HG03460 (cell line): ENCODE measurements at regions not wholly inside any gene's neighbourhood (a gene's known extent, or its start where the extent isn't known, plus 50 kb on each side); places are given as distances from the start of the nearest gene placed in this dataset.
"Not testable (repeated sequence)": the region's sequence is repeated elsewhere in the genome, so short reads cannot be mapped to it uniquely, and the experiment has no call there.

ENCODE experiments used
- ATAC-seq: cut with Tn5 transposase; IDR thresholded peaks from one replicate; pipeline ENCODE4 v1.9.1; 2021; ENCODE audit not compliant: unreplicated experiment

DNA sequence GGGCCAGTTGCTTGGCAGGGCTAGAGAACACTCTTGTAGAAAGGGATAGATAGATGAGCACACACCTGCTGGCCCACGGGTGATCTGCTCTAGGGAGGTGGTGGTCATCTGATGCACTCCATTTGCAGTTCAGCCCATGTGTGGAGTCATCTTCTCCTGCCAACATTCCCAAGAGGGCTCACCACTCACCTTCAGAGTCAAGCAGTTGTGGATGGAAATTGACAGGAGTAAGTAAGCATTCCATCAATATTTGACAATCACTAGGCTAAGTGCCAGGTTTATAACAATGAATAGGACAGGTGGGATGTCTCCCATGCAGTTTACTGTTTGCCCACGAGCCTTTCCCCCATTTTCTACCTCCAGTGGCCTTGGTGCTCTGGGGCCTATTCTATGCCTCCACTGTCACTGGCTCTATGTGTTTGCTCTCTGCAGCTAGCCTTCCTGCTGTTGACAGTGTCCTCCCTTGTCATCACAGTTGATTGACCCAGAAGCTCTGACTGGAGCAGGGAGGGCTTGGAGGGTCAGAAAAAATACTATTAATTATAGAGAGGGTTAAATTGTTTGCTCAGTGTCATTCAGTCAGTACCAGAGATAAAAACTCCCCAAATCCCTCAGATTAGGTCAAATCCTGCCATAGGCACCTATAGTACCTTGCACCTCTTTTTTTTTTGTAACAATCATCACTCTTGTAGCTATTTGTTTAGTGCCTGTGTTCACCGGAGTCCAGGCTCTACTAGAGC lies 134.6 kb upstream of the PZP start:
- no peak for ATAC-seq

DNA sequence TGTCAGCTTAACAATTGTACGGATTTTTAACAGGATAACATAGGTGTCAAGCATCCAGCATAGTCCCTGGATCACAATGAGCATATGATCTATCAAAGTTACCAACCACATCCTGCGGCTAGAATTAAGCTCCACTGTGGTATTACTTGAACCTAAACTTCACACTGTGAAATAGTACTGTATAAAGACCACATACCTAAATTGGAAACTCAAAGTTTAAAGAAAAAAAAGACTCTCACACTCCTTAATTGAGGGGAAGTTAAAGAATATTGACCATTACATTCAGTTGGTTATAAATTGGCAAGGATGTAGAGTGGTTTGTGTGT lies 133.0 kb upstream of the PZP start:
- ATAC-seq, result no peak

GRCh38 chr12:9340422-9341259 lies 132.4 kb upstream of the PZP start:
- ATAC-seq, result no peak

DNA sequence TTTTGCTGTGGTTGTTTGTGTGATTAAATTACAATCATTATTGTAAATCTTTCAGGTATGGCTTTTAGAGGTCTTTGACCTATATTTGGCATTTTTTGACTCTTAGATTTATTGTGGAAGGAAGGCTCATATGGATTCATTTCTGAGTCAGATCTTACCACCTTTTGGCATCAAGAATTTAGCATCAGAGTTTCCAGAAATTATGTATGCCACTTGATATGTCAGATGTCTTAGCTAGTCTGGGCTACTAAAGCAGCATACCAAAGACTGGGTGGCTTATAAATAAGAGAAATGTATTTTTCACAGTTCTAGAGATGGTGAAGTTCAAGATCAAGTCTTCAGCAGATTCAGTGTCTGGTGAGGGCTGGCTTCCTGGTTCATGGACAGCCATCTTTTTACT lies 129.5 kb upstream of the PZP start:
- ATAC-seq, result no peak

DNA sequence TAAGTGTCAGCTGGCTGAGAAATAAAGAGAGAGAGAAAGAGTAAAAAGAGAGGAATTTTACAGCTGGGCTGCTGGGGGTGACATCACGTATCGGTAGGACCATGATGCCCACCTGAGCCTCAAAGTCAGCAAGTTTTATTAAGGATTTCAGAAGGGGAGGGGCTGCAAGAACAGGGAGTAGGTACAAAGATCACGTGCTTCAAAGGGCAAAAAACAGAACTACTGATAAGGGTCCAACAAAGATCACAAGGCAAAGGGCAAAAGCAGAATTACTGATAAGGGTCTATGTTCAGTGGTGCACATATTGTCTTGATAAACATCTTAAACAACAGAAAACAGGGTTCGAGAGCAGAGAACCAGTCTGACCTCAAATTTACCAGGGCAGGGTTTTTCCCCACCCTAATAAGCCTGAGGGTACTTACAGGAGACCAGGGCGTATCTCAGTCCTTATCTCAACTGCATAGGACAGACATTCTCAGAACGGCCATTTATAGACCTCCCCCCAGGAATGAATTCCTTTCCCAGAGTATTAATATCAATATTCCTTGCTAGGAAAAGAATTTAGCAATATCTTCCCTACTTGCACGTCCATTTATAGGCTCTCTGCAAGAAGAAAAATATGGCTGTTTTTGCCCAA lies 128.3 kb upstream of the PZP start:
- not testable (repeated sequence) for ATAC-seq

GRCh38 chr12:9335867-9336266 lies 127.7 kb upstream of the PZP start:
- ATAC-seq, result no peak

DNA sequence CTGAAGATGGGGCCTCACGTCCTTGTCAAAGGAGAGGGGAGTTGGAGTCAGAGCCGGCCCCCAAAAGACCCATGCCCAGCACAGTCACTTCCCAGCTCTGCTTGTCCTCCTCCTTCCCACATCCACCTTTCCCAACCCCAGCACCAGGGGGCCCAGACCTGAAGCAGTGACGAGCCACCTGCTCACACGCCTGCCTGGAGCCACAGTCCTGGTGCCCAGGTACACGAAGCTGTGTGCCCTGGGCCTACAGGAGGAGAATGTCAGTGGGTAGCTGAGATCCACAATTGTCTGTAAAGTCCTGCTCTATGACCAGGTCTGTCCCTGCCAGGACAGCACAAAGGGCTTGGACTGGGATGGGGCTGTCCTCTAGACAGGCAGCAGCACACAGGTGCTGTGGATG lies 126.8 kb upstream of the PZP start:
- ATAC-seq, result no peak

- no peak for ATAC-seq
Measured at GRCh38 chr12:9334041-9334692, 126.0 kb upstream of the PZP start.

DNA sequence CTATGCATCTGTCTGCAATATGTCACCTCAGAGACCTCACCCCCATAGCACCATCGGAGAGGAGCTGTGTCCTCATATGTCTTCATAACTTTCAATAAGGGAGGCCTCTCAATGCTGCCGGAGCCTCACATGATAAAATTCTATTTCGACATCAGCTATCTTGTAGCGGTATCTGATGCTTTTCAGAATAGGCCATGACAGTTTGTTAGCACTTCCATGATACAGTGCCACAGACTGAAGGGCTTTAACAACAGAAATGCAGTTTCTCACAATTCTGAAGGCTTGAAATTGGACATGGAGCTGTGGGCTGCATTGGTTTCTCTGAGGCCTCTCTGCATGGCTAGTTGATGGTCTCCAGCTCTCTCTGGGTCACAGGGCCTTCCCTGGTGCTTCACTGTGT lies 125.0 kb upstream of the PZP start:
- ATAC-seq, result no peak

GRCh38 chr12:9332564-9332963 lies 124.4 kb upstream of the PZP start:
- no peak for ATAC-seq

DNA sequence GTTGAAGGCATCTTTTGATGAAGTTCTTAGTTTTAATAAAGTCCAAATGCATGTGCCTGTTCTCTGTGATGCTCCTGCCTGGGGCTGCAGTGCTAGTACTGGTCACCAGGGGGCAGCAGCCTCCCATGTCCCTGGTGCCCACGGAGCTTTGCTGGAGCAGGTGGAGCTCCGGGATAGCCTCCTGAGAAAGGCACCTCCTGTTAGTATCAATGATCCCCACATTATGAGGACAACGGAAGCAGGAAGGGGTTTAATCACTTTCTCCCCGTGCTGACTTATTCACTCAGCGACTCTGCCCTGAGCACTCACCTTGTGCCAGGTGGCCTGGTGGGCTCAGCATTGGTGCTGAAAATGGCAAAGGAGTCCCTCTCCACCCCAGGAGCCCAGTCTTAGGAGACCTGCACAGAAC lies 123.0 kb upstream of the PZP start:
- ATAC-seq, result no peak

DNA sequence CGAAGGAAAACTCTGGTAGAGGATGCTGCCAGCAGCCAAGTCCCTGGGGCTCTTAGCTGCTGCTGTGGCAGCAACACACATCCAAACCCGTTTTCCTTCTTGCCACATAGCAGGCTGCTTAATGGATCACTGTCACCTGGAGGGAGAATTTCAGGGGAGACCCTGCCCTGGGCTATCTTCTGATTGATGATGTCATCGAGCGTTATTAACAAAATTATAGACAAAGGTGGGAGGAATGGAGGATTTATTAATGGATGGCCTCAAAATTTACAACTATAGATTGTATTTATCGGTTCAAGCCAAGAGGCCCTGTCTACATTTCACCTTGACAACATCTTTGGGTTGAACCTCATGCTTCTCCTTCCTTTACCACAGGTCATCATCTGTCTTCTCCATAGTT lies 120.8 kb upstream of the PZP start:
- no peak for ATAC-seq

DNA sequence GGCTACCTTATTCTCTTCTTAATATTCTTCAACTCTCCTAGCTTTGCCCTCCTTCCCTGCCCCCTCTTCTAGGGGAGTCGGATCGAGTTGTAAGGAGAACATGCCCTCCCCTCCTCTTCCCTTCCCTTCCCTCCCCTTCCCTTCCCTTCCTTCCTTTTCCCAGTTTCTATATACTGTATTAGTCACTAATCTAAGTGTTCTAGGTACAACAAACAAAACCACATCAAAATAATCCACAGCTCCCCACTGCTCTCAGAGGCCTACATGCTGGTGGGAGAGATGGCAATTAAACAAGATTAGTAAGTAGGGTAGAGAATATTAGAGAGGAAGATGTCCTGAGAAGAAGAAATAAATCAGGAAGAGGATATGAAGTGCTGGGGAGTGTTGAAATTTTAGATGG lies 119.9 kb upstream of the PZP start:
- no peak for ATAC-seq

- ATAC-seq, result no peak
Measured at GRCh38 chr12:9327320-9327719, 119.1 kb upstream of the PZP start.

DNA sequence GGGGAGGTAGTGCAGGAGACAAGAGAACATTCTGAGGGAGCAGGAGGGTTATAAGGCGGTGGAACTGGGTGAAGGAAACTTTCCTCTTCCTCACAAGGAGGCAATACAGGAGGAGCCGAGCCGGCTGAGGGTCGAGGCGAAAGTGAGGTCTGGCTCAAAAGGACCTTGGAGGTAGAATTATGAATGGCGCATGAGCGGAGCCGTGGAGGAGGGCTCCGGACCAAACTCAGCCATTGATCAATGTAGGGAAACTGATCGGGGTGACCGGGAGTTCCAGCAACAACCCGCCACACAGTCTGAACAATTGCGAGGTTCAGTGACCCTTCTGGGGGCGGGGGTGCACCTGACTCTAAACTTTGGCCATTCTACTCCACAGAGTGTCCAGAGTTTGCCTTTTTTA lies 118.7 kb upstream of the PZP start:
- ATAC-seq, result not testable (repeated sequence)

GRCh38 chr12:9326085-9326484 lies 117.9 kb upstream of the PZP start:
- no peak for ATAC-seq

- ATAC-seq, result no peak
Measured at GRCh38 chr12:9325471-9325870, 117.3 kb upstream of the PZP start.

DNA sequence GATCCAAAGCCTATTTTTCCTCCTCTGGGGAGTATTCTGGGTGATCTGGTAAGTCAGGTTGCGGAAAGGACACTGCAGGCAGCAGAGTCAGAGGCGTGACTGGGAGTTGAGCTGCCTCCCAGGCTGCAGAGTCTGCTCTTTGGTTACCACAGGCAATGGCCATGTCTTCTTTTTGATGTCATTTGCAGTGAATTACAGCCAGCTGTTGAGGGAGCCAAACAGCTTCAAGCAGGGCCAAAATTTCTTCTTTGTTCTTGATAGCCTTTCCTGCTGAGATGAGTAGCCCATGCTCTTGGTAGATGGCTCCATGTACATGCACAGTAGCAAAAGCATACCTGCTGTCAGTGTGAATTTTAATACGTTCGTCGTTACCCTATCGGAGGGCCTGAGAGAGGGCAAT lies 116.6 kb upstream of the PZP start:
- ATAC-seq, result no peak

DNA sequence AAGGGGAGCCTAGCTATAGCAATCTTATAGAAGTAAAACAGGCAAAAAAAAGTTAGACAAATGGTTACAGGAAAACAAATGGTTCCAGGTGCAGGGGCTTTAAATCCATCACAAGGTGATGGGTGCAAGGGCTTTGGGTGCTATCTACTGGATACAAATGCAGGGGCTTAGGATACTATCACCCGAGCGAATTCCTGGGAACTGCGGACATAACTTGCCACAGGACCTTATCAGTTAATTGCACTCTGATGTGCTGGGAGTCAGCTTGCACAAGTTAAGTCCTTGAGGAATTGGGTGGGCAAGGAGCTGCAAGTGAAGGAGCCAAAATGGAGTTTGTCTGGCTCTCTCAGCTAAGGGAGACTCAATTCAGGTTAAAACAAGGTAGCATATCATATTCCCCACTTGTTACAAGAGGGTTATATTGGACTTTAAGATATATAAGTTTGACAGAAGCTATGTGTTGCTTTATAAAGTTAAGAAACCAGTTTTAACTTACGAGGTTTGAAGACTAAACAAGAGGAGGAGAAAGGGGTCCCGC lies 115.0 kb upstream of the PZP start:
- ATAC-seq, result no peak

GRCh38 chr12:9319842-9320173 lies 111.6 kb upstream of the PZP start:
- no peak for ATAC-seq

GRCh38 chr12:9319044-9319841 lies 111.0 kb upstream of the PZP start:
- no peak for ATAC-seq
